ENCODE measurements at regions not wholly inside any gene's neighbourhood (a gene's known extent, or its start where the extent isn't known, plus 50 kb on each side); places are given as distances from the start of the nearest gene placed in this dataset.

DNA sequence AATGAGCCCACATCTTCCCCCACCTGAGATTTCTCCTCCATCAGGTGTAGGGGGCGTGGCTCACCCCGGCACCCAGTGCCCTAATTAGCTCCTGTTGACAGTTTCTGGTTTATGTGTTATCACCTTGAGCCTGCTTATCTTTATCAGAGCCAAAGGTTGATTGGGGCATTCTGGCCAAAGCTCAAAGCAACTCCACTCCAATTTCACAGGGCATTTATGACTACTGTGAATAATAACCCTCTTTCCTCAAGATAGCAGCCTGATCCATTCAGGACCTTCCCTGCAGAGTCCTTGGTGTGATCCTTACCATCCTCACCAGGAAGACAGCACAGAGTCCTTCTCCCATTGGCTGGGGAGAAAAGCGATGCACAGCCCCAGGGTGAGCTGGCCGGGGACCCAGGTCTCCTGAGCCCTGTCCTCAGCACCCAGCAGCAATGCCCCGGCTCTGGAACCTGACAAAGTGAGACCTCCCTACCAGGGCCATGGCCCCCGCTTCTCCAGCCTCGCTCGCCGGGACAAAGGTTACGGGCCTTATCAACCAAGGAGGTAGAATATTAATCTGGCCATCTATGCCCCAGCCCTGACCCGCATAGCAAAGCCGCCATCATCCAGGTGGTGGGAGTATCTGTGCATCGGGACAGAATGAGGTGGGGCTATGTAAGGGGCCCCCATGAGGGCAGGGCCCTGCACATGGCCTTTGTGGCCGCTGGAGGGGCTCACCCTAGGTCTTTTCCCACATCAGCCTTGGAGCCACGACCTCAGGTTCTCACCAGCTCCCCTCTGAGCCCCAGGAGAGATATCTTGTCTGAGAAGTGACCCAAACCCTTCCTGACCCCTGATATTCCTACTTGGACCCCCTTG is 64.5 kb downstream of the ZFP36L2 start:
- Histone ChIP-seq H3K9me3 (ENCODE audit: control insufficient read depth in 2 of 2, low read length in 2 of 2) (no peaks in the 10 kb centered on the region), H3K4me1 (ENCODE audit: control insufficient read depth in 2 of 2, insufficient read depth in 2 of 2, low read length in 2 of 2) (peaks cover 53 to 84% of the 10 kb centered on the region in 2 donors), H3K27me3 (ENCODE audit: control insufficient read depth in 2 of 2, insufficient read depth in 2 of 2, low read length in 2 of 2) (no peaks in the 10 kb centered on the region), H3K36me3 (ENCODE audit: control insufficient read depth in 2 of 2, insufficient read depth in 2 of 2, low read length in 2 of 2) (no peaks in the 10 kb centered on the region), H3K9ac (ENCODE audit: low read depth in 1 of 2, low read length in 2 of 2) (peak overlapping the region; percentile 66 to 68), H3K27ac (ENCODE audit: low read depth in 2 of 2, low read length in 2 of 2) (peak overlapping the region; percentile 85 to 99), H3K4me3 (ENCODE audit: low read length in 2 of 2) (peak overlapping the region; percentile 57 to 65)

DNA sequence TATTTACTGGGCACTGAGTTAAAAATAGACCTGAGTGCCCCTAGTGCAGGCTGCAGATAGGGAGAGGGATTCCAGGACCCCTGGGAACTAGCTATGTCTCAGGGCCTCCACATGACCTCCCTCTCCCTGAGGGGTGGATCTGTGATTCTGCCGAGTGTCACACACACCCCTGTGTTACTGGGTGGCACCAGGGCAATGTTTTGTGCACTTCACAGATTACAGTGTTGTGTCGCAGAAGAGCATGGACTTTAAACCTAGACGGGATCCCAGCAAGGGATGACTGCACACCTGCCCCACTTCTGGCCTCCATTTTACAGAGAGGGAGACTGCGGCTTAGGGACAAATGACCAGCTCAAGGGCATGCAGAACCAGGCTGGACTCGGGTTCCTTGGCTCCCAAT is 65.6 kb downstream of the ZFP36L2 start:
- H3K27me3 ChIP-seq (ENCODE audit: control insufficient read depth in 2 of 2, insufficient read depth in 2 of 2, low read length in 2 of 2): no peaks in the 10 kb centered on the region
- H3K4me3 ChIP-seq (ENCODE audit: low read length in 2 of 2): peak overlapping the region in 1 of 2 donors; percentile 1
- H3K9ac ChIP-seq (ENCODE audit: low read depth in 1 of 2, low read length in 2 of 2): peak overlapping the region; percentile 44 to 45
- H3K36me3 ChIP-seq (ENCODE audit: control insufficient read depth in 2 of 2, insufficient read depth in 2 of 2, low read length in 2 of 2): no peaks in the 10 kb centered on the region
- no peaks in the 10 kb centered on the region for H3K9me3 ChIP-seq (ENCODE audit: control insufficient read depth in 2 of 2, low read length in 2 of 2)
- H3K27ac ChIP-seq (ENCODE audit: low read depth in 2 of 2, low read length in 2 of 2): peak overlapping the region; percentile 85 to 99
- peaks cover 56 to 89% of the 10 kb centered on the region in 2 donors for H3K4me1 ChIP-seq (ENCODE audit: control insufficient read depth in 2 of 2, insufficient read depth in 2 of 2, low read length in 2 of 2)

DNA sequence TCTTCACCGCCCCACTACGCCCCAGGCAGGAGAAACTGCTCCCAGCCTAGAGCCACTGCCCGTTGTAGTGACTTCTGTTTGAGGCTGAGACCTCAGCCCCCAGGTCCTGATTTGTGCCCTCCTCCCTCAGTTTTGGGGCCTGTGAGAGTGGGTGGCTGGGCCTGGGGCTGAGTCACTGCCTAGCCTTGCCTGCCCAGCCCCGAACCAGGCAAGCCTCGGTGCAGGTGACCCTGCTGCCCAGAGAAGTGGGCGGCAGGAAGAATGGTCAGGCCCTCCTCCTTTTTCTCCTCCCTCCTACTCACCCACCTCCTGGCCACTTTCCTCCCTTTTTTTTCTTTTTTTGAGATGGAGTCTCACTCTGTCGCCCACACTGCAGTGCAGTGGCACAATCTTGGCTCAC is 66.6 kb downstream of the ZFP36L2 start:
- peak overlapping the region; percentile 85 to 99 for H3K27ac ChIP-seq (ENCODE audit: low read depth in 2 of 2, low read length in 2 of 2)
- peak overlapping the region in 1 of 2 donors; percentile 31 for H3K4me3 ChIP-seq (ENCODE audit: low read length in 2 of 2)
- no peaks in the 10 kb centered on the region for H3K9me3 ChIP-seq (ENCODE audit: control insufficient read depth in 2 of 2, low read length in 2 of 2)
- H3K4me1 ChIP-seq (ENCODE audit: control insufficient read depth in 2 of 2, insufficient read depth in 2 of 2, low read length in 2 of 2): peaks cover 57 to 83% of the 10 kb centered on the region in 2 donors
- H3K36me3 ChIP-seq (ENCODE audit: control insufficient read depth in 2 of 2, insufficient read depth in 2 of 2, low read length in 2 of 2): no peaks in the 10 kb centered on the region
- H3K9ac ChIP-seq (ENCODE audit: low read depth in 1 of 2, low read length in 2 of 2): peak overlapping the region; percentile 45 to 81
- H3K27me3 ChIP-seq (ENCODE audit: control insufficient read depth in 2 of 2, insufficient read depth in 2 of 2, low read length in 2 of 2): no peaks in the 10 kb centered on the region

DNA sequence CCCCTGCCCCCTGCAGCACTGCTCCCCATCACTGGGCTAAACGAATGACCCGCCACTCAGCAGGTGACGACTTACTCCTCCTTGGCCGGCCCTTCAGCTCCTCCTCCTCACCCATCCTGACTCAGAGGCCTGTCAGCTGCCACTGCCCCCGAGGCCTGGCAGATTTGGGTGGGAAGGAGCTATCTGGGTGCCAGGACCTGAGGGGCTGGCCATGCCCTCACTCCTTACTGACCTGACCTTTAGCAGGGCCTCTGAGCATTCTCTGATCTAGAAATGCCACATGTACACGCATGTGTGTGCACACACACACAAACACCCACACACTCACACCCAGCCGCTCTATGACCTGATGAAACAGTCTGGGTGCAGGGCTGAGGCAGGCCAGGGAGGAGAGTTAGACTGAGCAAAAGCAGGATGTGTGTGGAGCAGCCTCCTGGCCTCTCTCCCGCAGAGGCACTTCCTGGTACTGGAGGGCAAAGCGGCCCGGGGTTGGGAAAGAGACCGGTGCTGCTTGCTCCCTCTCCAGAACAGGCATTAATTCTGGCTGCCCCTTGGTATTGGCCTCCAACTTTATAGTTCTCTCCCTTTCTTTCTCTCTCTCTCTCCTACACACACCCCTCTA is 68.0 kb downstream of the ZFP36L2 start:
- Histone ChIP-seq H3K27me3 (ENCODE audit: control insufficient read depth in 2 of 2, insufficient read depth in 2 of 2, low read length in 2 of 2) (no peaks in the 10 kb centered on the region), H3K4me1 (ENCODE audit: control insufficient read depth in 2 of 2, insufficient read depth in 2 of 2, low read length in 2 of 2) (peaks cover 47 to 69% of the 10 kb centered on the region in 2 donors), H3K27ac (ENCODE audit: low read depth in 2 of 2, low read length in 2 of 2) (peak overlapping the region; percentile 85 to 99), H3K36me3 (ENCODE audit: control insufficient read depth in 2 of 2, insufficient read depth in 2 of 2, low read length in 2 of 2) (no peaks in the 10 kb centered on the region), H3K9me3 (ENCODE audit: control insufficient read depth in 2 of 2, low read length in 2 of 2) (no peaks in the 10 kb centered on the region), H3K9ac (ENCODE audit: low read depth in 1 of 2, low read length in 2 of 2) (peak overlapping the region; percentile 45 to 81), H3K4me3 (ENCODE audit: low read length in 2 of 2) (peak overlapping the region; percentile 14 to 52)

DNA sequence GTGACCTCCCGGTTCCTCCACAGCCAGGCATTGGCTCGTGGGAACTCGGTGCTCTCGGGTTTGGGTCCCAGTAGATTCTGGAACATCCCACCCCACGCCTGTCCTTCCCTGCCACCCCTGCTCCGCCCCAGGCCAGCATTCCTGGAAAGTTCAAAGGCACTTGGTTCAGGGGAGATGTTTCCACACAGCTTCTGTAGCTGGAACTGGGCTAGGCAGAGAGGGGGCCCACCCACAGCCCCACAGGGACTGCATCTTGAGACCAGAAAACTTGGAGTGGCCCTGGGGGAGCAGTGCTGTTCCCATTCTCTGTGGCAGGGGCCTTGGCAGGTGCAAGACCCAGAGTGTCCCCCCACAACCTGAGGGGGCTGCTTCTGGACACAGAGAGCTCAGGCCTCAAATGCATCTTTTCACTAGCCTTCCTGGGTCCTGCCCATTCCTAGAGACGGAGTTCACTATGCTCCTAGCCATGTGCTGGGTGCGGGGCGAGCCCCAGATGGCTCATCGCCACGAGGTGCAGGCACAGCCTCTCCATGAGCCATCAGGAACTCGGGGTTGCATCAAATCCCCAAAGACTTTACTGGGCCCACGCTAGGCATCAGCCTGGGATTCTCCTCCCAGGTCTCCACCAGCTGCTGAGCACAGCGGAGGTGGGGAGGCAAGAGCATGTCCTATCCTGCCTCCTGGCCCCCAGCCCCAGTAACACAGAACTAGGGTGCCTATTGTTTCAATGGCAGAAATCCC is 68.7 kb downstream of the ZFP36L2 start:
- H3K4me1 ChIP-seq (ENCODE audit: control insufficient read depth in 2 of 2, insufficient read depth in 2 of 2, low read length in 2 of 2): peaks cover 50 to 65% of the 10 kb centered on the region in 2 donors
- no peaks in the 10 kb centered on the region for H3K27me3 ChIP-seq (ENCODE audit: control insufficient read depth in 2 of 2, insufficient read depth in 2 of 2, low read length in 2 of 2)
- H3K9ac ChIP-seq (ENCODE audit: low read depth in 1 of 2, low read length in 2 of 2): peak overlapping the region; percentile 45 to 47
- H3K27ac ChIP-seq (ENCODE audit: low read depth in 2 of 2, low read length in 2 of 2): peak overlapping the region; percentile 85 to 99
- H3K9me3 ChIP-seq (ENCODE audit: control insufficient read depth in 2 of 2, low read length in 2 of 2): no peaks in the 10 kb centered on the region
- H3K36me3 ChIP-seq (ENCODE audit: control insufficient read depth in 2 of 2, insufficient read depth in 2 of 2, low read length in 2 of 2): no peaks in the 10 kb centered on the region
- no peak overlapping the region for H3K4me3 ChIP-seq (ENCODE audit: low read length in 2 of 2)

DNA sequence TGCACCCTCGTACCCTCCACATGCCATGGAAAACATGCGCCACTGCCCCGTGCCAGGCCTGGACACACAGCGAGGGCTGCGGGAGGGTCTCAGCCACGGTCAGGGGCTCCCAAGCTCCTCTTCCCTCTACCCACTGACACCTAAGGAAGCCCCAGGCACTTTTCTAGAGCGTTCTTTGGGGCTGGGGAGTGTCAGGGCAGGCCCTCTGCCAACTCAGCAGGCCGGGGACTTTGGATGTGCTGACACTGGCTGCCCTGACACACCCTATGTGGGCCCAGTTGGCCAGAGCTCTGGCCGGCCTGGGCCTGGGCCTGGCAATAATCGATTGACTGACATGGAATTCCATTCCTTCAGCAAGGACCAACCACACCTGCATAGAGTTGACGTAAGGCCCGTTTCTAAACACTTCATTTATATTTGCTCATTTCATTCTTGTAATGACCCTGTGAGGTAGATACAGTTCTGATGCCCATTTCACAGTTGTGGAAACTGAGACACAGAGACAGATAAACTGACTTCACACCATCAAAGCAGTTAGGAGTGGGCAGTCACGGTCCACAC is 70.5 kb downstream of the ZFP36L2 start:
- H3K9me3 ChIP-seq (ENCODE audit: control insufficient read depth in 2 of 2, low read length in 2 of 2): no peaks in the 10 kb centered on the region
- no peaks in the 10 kb centered on the region for H3K27me3 ChIP-seq (ENCODE audit: control insufficient read depth in 2 of 2, insufficient read depth in 2 of 2, low read length in 2 of 2)
- H3K27ac ChIP-seq (ENCODE audit: low read depth in 2 of 2, low read length in 2 of 2): peak overlapping the region; percentile 11 to 41
- peak overlapping the region in 1 of 2 donors; percentile 27 for H3K9ac ChIP-seq (ENCODE audit: low read depth in 1 of 2, low read length in 2 of 2)
- H3K4me3 ChIP-seq (ENCODE audit: low read length in 2 of 2): no peak overlapping the region
- H3K36me3 ChIP-seq (ENCODE audit: control insufficient read depth in 2 of 2, insufficient read depth in 2 of 2, low read length in 2 of 2): no peaks in the 10 kb centered on the region
- peaks cover 43 to 48% of the 10 kb centered on the region in 2 donors for H3K4me1 ChIP-seq (ENCODE audit: control insufficient read depth in 2 of 2, insufficient read depth in 2 of 2, low read length in 2 of 2)

DNA sequence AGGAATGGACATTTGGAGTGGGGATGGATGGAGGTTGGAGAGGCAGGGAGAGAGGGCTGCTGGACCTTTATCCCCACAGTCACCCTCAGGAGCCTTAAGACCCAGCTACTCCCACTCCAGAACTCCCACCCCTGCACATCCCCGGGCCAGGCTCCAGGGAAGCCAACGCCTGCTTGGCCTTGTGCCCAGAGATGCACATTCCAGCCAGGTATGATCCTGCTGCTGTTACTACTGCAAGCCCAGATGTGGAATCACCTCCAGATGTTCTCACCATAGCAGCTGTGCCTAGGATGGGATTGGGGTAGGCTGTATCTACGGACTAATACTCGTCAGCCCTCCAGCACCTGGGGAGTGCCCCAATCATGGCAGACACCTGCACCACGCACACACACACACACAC is 71.7 kb downstream of the ZFP36L2 start:
- Histone ChIP-seq H3K9me3 (ENCODE audit: control insufficient read depth in 2 of 2, low read length in 2 of 2) (no peaks in the 10 kb centered on the region), H3K4me1 (ENCODE audit: control insufficient read depth in 2 of 2, insufficient read depth in 2 of 2, low read length in 2 of 2) (peaks cover 37 to 38% of the 10 kb centered on the region in 2 donors), H3K9ac (ENCODE audit: low read depth in 1 of 2, low read length in 2 of 2) (no peak overlapping the region), H3K27me3 (ENCODE audit: control insufficient read depth in 2 of 2, insufficient read depth in 2 of 2, low read length in 2 of 2) (no peaks in the 10 kb centered on the region), H3K4me3 (ENCODE audit: low read length in 2 of 2) (no peak overlapping the region), H3K27ac (ENCODE audit: low read depth in 2 of 2, low read length in 2 of 2) (no peak overlapping the region), H3K36me3 (ENCODE audit: control insufficient read depth in 2 of 2, insufficient read depth in 2 of 2, low read length in 2 of 2) (no peaks in the 10 kb centered on the region)

DNA sequence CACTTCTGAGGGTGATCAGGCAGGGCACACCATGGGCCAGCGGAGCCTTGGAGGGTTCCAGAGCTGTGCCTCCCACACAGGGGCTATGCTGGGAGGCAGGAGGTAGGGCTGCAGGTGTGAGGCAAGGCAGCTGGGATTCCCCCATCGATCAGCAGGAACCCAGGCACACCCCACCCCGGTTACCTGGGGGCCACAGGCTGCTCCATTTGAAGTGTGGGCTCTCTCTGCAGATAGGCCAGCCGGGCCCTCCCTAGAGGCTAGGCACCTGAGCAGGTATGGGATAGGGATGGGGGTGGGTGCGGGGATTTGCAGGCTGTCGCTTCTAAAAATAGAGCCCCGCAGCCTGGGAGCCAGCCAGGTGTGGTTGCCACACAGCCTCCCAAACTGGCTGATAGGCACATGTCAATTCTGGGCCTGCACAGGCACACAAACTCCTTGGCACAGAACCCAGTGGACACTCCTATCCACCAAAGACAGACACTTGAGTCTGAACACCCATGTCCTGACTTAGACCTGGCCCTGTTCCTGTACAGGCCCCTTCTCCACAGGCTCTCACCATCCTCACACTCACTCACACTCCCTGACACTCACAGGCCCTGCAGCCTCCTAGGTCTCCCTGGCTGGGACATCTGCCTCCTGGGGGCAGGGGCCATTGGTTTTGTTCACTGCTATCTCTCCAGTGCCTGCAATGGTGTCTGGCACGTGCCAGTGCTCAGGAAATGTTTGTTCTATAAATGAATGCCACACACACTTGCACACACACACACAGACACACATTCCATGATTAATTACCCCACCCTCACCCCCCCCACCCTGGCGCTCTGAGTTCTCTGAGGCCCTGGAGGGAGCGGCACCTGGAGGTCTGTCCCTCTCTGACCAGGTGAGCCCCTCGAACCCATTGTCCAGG is 73.4 kb downstream of the ZFP36L2 start:
- Histone ChIP-seq H3K27me3 (ENCODE audit: control insufficient read depth in 2 of 2, insufficient read depth in 2 of 2, low read length in 2 of 2) (no peaks in the 10 kb centered on the region), H3K4me1 (ENCODE audit: control insufficient read depth in 2 of 2, insufficient read depth in 2 of 2, low read length in 2 of 2) (peaks cover 20 to 23% of the 10 kb centered on the region in 2 donors), H3K9me3 (ENCODE audit: control insufficient read depth in 2 of 2, low read length in 2 of 2) (no peaks in the 10 kb centered on the region), H3K9ac (ENCODE audit: low read depth in 1 of 2, low read length in 2 of 2) (no peak overlapping the region), H3K27ac (ENCODE audit: low read depth in 2 of 2, low read length in 2 of 2) (no peak overlapping the region), H3K4me3 (ENCODE audit: low read length in 2 of 2) (no peak overlapping the region), H3K36me3 (ENCODE audit: control insufficient read depth in 2 of 2, insufficient read depth in 2 of 2, low read length in 2 of 2) (no peaks in the 10 kb centered on the region)

DNA sequence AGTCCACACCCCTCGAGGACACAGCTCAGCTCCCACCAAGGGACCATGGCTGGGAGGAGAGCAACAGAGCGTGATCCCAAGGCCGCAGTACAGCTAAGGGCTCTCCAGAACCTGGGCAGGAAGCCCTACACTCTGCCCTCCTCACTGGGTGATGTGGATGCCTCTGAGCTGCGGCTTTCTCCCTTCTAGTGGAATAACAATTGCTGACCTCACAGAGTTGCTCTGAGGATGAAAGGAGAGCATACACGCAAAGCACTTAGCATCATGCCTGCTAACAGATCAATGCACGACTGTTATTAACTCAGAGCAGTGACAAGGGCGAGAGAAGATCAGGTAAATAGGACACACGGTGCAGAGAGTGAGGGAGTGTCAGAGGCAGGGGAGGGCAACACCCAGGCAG is 74.2 kb downstream of the ZFP36L2 start:
- Histone ChIP-seq H3K4me1 (ENCODE audit: control insufficient read depth in 2 of 2, insufficient read depth in 2 of 2, low read length in 2 of 2) (peaks cover 12 to 15% of the 10 kb centered on the region in 2 donors), H3K36me3 (ENCODE audit: control insufficient read depth in 2 of 2, insufficient read depth in 2 of 2, low read length in 2 of 2) (no peaks in the 10 kb centered on the region), H3K27me3 (ENCODE audit: control insufficient read depth in 2 of 2, insufficient read depth in 2 of 2, low read length in 2 of 2) (no peaks in the 10 kb centered on the region), H3K9me3 (ENCODE audit: control insufficient read depth in 2 of 2, low read length in 2 of 2) (no peaks in the 10 kb centered on the region), H3K9ac (ENCODE audit: low read depth in 1 of 2, low read length in 2 of 2) (no peak overlapping the region), H3K4me3 (ENCODE audit: low read length in 2 of 2) (no peak overlapping the region), H3K27ac (ENCODE audit: low read depth in 2 of 2, low read length in 2 of 2) (no peak overlapping the region)

Measured in mucosa of rectum (tissue), 2 donors.